HCT116 (cell line): ENCODE measurements at regions not wholly inside any gene's neighbourhood (a gene's known extent, or its start where the extent isn't known, plus 50 kb on each side); places are given as distances from the start of the nearest gene placed in this dataset.

ENCODE experiments used
- ATAC-seq: fragments of 200-7000 bp; cut with Tn5 transposase; 2 replicates; pipeline ENCODE4 v1.9.1; 2020; ENCODE audit warnings: mild to moderate bottlenecking, moderate library complexity
- BruUV-seq: library from RNA; stranded (reverse); fragments of 400-500 nt; replicated peaks from 2 replicates; lab custom pipeline; 2021; lab: Mats Ljungman, UMichigan
- CTCF ChIA-PET: fragments of 300-600 bp; sonication (Branson Sonifier 250); formaldehyde crosslinking; loops from one replicate; lab custom pipeline; 2021; ENCODE audit warnings: antibody characterized with exemption; lab: Charles Lee
- POLR2A ChIA-PET: fragments of 300-600, 350-600 bp; sonication (Branson Sonifier 250); formaldehyde crosslinking; loops from one replicate; lab custom pipeline; 2021; ENCODE audit warnings: antibody characterized with exemption; lab: Charles Lee
- RAD21 ChIA-PET, 2 experiments: fragments of 300-600 bp; sonication (Branson Sonifier 250); formaldehyde crosslinking; loops; one replicate each; lab custom pipeline; 2023; ENCODE audit warnings: low total read pairs in 2 of 2; ENCODE audit not compliant: uncharacterized antibody in 2 of 2, unreplicated experiment in 2 of 2, low non-redundant PET in 1 of 2; lab: Charles Lee
- DNase-seq: peaks from one replicate; pipeline ENCODE4 v3.0.0-alpha.2; 2010; ENCODE audit warnings: low read depth, low spot score
- H2AFZ ChIP-seq: fragments of 200-600 bp; shearing (Covaris generic), sonication (generic); 2 replicates; pipeline ENCODE4 v1.6.1; 2017; ENCODE audit warnings: low read depth, mixed run types, mixed read lengths, antibody characterized with exemption, low read length; ENCODE audit not compliant: poor library complexity, severe bottlenecking
- H3K27ac ChIP-seq: 2 replicates; pipeline ENCODE4 v1.5.1; 2012; ENCODE audit warnings: low read depth, low read length
- H3K27me3 ChIP-seq: fragments of 200-600 bp; sonication (generic); 2 replicates; pipeline ENCODE4 v1.6.1; 2016; ENCODE audit warnings: mixed run types, low read length, mixed read lengths; ENCODE audit not compliant: insufficient read depth
- H3K36me3 ChIP-seq, 2 experiments: fragments of 200-500 bp in 1 of 2; fragments of 200-600 bp in 1 of 2; sonication (Bioruptor generic) in 1 of 2; sonication (generic) in 1 of 2; 2 replicates each; pipeline versions ENCODE4 v1.5.1 to v1.6.1; 2014 to 2016; ENCODE audit warnings: low read length in 2 of 2, inconsistent platforms in 1 of 2, mixed read lengths in 1 of 2, mixed run types in 1 of 2; ENCODE audit not compliant: insufficient read depth in 2 of 2, control insufficient read depth in 1 of 2
- H3K4me1 ChIP-seq, 2 experiments: fragments of 200-600 bp in 1 of 2; sonication (generic) in 1 of 2; 2 replicates each; pipeline versions ENCODE4 v1.5.1 to v1.6.1; 2012 to 2017; ENCODE audit warnings: low read length in 2 of 2, inconsistent platforms in 1 of 2, mild to moderate bottlenecking in 1 of 2, mixed read lengths in 1 of 2, mixed run types in 1 of 2, moderate library complexity in 1 of 2; ENCODE audit not compliant: insufficient read depth in 2 of 2, control insufficient read depth in 1 of 2
- H3K4me2 ChIP-seq: fragments of 200-600 bp; sonication (generic); 2 replicates; pipeline ENCODE4 v1.6.1; 2017; ENCODE audit warnings: mixed run types, low read length, mixed read lengths
- H3K4me3 ChIP-seq, 2 experiments: fragments of 200-600 bp in 1 of 2; sonication (generic) in 1 of 2; replicated peaks in 1 of 2; 2 replicates each; pipeline ENCODE4 v1.5.1; 2011 to 2016; ENCODE audit warnings: low read length in 2 of 2, control low read depth in 1 of 2, low read depth in 1 of 2, mild to moderate bottlenecking in 1 of 2, mixed read lengths in 1 of 2, mixed run types in 1 of 2
- H3K79me2 ChIP-seq: fragments of 200-600 bp; sonication (generic); 2 replicates; pipeline ENCODE4 v1.6.1; 2017; ENCODE audit warnings: mild to moderate bottlenecking, mixed run types, low read length, moderate library complexity, mixed read lengths; ENCODE audit not compliant: insufficient read depth
- H3K9ac ChIP-seq: fragments of 200-600 bp; sonication (generic); 2 replicates; pipeline ENCODE4 v1.6.1; 2016; ENCODE audit warnings: low read length, mixed read lengths
- H3K9me2 ChIP-seq: fragments of 200-600 bp; sonication (generic), shearing (Covaris generic); 2 replicates; pipeline ENCODE4 v1.6.1; 2017; ENCODE audit warnings: mixed run types, mild to moderate bottlenecking, moderate library complexity; ENCODE audit not compliant: insufficient read depth
- H3K9me3 ChIP-seq, 2 experiments: fragments of 200-500 bp in 1 of 2; fragments of 200-600 bp in 1 of 2; sonication (Bioruptor generic) in 1 of 2; sonication (generic) in 1 of 2; 2 replicates each; pipeline ENCODE4 v1.6.1; 2014 to 2017; ENCODE audit warnings: low read length in 2 of 2, mixed read lengths in 2 of 2, inconsistent platforms in 1 of 2, low read depth in 1 of 2, mild to moderate bottlenecking in 1 of 2, mixed run types in 1 of 2, moderate library complexity in 1 of 2; ENCODE audit not compliant: control insufficient read depth in 1 of 2, insufficient read depth in 1 of 2
- H4K20me1 ChIP-seq: fragments of 200-600 bp; sonication (generic), shearing (Covaris generic); 2 replicates; pipeline ENCODE4 v1.6.1; 2017; ENCODE audit warnings: mixed run types, mild to moderate bottlenecking, moderate library complexity; ENCODE audit not compliant: insufficient read depth
- ATF3 ChIP-seq: IDR thresholded peaks from 2 replicates; pipeline ENCODE4 v1.6.1; 2012
- CBX3 ChIP-seq: IDR thresholded peaks from 2 replicates; pipeline ENCODE4 v1.6.1; 2012; ENCODE audit warnings: low read depth
- CEBPB ChIP-seq: IDR thresholded peaks from 2 replicates; pipeline ENCODE4 v1.6.1; 2012; ENCODE audit warnings: low read depth
- CTCF ChIP-seq, 3 experiments: fragments of 200-600 bp in 1 of 3; sonication (generic) in 1 of 3; IDR thresholded peaks in 2 of 3; conservative IDR thresholded peaks in 1 of 3; 2 replicates each; pipeline ENCODE4 v1.5.1; 2012 to 2017; ENCODE audit warnings: low read depth in 2 of 3, low read length in 2 of 3, antibody characterized with exemption in 1 of 3, borderline replicate concordance in 1 of 3, control low read depth in 1 of 3, mild to moderate bottlenecking in 1 of 3, mixed read lengths in 1 of 3, mixed run types in 1 of 3, moderate library complexity in 1 of 3; ENCODE audit not compliant: insufficient read depth in 1 of 3
- EGR1 ChIP-seq: IDR thresholded peaks from 2 replicates; pipeline ENCODE4 v1.6.1; 2012; ENCODE audit warnings: low read depth
- ELF1 ChIP-seq: IDR thresholded peaks from 2 replicates; pipeline ENCODE4 v1.6.1; 2012; ENCODE audit warnings: low read depth, borderline replicate concordance
- EZH2 ChIP-seq: fragments of 200-600 bp; sonication (generic); IDR thresholded peaks from 2 replicates; pipeline ENCODE4 v1.6.1; 2017; ENCODE audit warnings: antibody characterized with exemption, mixed run types
- EZH2phosphoT487 ChIP-seq: fragments of 200-600 bp; IDR thresholded peaks from 2 replicates; pipeline ENCODE4 v1.6.1; 2018; ENCODE audit warnings: antibody characterized with exemption, borderline replicate concordance
- FOSL1 ChIP-seq: IDR thresholded peaks from 2 replicates; pipeline ENCODE4 v1.6.1; 2012; ENCODE audit warnings: low read depth
- JUND ChIP-seq: IDR thresholded peaks from 2 replicates; pipeline ENCODE4 v1.6.1; 2012
- POLR2AphosphoS5 ChIP-seq: IDR thresholded peaks from 2 replicates; pipeline ENCODE4 v1.6.1; 2011; ENCODE audit warnings: mild to moderate bottlenecking, low read depth, low read length, moderate library complexity
- RAD21 ChIP-seq: IDR thresholded peaks from 2 replicates; pipeline ENCODE4 v1.6.1; 2012; ENCODE audit warnings: low read depth, mild to moderate bottlenecking
- SP1 ChIP-seq: IDR thresholded peaks from 2 replicates; pipeline ENCODE4 v1.6.1; 2012; ENCODE audit warnings: low read depth
- SRF ChIP-seq: IDR thresholded peaks from 2 replicates; pipeline ENCODE4 v1.6.1; 2012; ENCODE audit warnings: low read depth
- TCF7L2 ChIP-seq: IDR thresholded peaks from 2 replicates; pipeline ENCODE4 v1.7.0; 2011; ENCODE audit warnings: borderline replicate concordance, inconsistent platforms; ENCODE audit not compliant: insufficient read depth, insufficient read length; ENCODE audit errors: extremely low read depth
- YY1 ChIP-seq: IDR thresholded peaks from 2 replicates; pipeline ENCODE4 v1.6.1; 2011; ENCODE audit warnings: low read length, low read depth, moderate library complexity, mild to moderate bottlenecking; ENCODE audit not compliant: insufficient replicate concordance; ENCODE audit errors: extremely low read depth
- ZBTB33 ChIP-seq: IDR thresholded peaks from 2 replicates; pipeline ENCODE4 v1.6.1; 2011; ENCODE audit warnings: mild to moderate bottlenecking, low read length, moderate library complexity; ENCODE audit not compliant: insufficient replicate concordance; ENCODE audit errors: extremely low read depth
- ZFX ChIP-seq: fragments of 450-650 bp; IDR thresholded peaks from 2 replicates; pipeline ENCODE4 v1.6.1; 2017
- ZNF274 ChIP-seq: fragments of 200-500 bp; sonication (Bioruptor generic); IDR thresholded peaks from 2 replicates; pipeline ENCODE4 v1.6.1; 2014; ENCODE audit warnings: mild to moderate bottlenecking, low read depth, low read length, inconsistent platforms
- intact Hi-C: fragments of 100-400 bp; cut with micrococcal nuclease; formaldehyde crosslinking; loops from 2 replicates; pipeline ENCODE4 v1.10.0; 2022
- TF ChIP-seq, protein P1 (sequence below): IDR thresholded peaks from 2 replicates; pipeline ENCODE4 v1.6.1; 2012

DNA sequence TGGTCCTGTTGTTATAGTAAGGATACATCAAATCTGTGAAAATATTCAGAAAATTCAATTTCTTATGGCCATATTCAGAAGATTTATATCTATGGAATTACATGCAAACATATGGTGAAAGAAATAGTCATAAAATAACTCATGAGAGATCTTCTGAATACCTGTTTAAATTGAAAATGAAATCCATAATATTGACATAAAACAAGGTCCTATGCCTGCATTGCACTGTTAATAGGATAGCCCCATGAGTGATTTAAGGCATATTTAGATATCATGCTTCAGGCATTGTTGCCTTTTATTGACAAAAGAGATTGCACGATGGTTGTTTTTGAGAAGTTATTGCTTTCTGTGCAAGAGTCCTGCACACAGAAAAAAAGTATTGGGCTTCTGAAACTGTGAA is 591.7 kb upstream of the ZNF717 start:
- H3K9me2 ChIP-seq = no peaks in the 10 kb centered on the region
- POLR2A ChIA-PET = no interaction called here
- no peak overlapping the region for H2AFZ ChIP-seq
- H3K9ac ChIP-seq = no peak overlapping the region
- H3K36me3 ChIP-seq = no peaks in the 10 kb centered on the region
- no peaks in the 10 kb centered on the region for H3K79me2 ChIP-seq
- H3K27ac ChIP-seq = no peak overlapping the region
- TF ChIP-seq ATF3 (no peak), EZH2phosphoT487 (no peak), TCF7L2 (no peak), YY1 (no peak), SRF (no peak), ZNF274 (no peak), ELF1 (no peak), FOSL1 (no peak), ZBTB33 (no peak), SP1 (no peak), CTCF (IDR thresholded peaks at IDR 0.05 in 2 of 3, conservative IDR thresholded peaks at IDR 0.05 in 1 of 3; ENCODE audit: borderline replicate concordance in 1 of 3, insufficient read depth in 1 of 3, low read depth in 2 of 3, low read length in 2 of 3) (no peak), ZFX (no peak), RAD21 (no peak), CEBPB (no peak), JUND (no peak), EGR1 (no peak), EZH2 (no peak), CBX3 (no peak), POLR2AphosphoS5 (no peak)
- TF ChIP-seq, protein P1, sequence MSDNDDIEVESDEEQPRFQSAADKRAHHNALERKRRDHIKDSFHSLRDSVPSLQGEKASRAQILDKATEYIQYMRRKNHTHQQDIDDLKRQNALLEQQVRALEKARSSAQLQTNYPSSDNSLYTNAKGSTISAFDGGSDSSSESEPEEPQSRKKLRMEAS = no peak
- no TSS peak for BruUV-seq
- H3K27me3 ChIP-seq = no peaks in the 10 kb centered on the region
- H3K9me3 ChIP-seq = peaks cover 6 to 21% of the 10 kb centered on the region in 2 experiments; a peak in 2 of 4 replicates
- no peaks in the 10 kb centered on the region for H3K4me1 ChIP-seq
- intact Hi-C loops = no loop called here
- no peak overlapping the region for H3K4me3 ChIP-seq
- RAD21 ChIA-PET = no interaction called here
- CTCF ChIA-PET = no interaction called here
- H4K20me1 ChIP-seq = no peaks in the 10 kb centered on the region
- DNase-seq (no peak), ATAC-seq (no peak)
- no peak overlapping the region for H3K4me2 ChIP-seq
